ENCODE measurements at regions not wholly inside any gene's neighbourhood (a gene's known extent, or its start where the extent isn't known, plus 50 kb on each side); places are given as distances from the start of the nearest gene placed in this dataset.

GRCh38 chr15:35737441-35737840 is 191.5 kb upstream of the DPH6 start:
- no peak for TF ChIP-seq ELK1 (IDR thresholded peaks at IDR 0.05; ENCODE audit: borderline replicate concordance, low read depth, low read length)
- no peak for TF ChIP-seq CTCF (conservative IDR thresholded peaks at IDR 0.05; ENCODE audit: low read depth, low read length)
- no peak for TF ChIP-seq RAD21 (IDR thresholded peaks at IDR 0.05; ENCODE audit: low read length)
- TF ChIP-seq POLR2A (IDR thresholded peaks at IDR 0.05; ENCODE audit: low read depth, low read length) = no peak
- no peak for TF ChIP-seq RCOR1 (IDR thresholded peaks at IDR 0.05; ENCODE audit: insufficient replicate concordance, low read length)
- no peak for TF ChIP-seq BHLHE40 (IDR thresholded peaks at IDR 0.05; ENCODE audit: low read depth, low read length)
- TF ChIP-seq USF2 (IDR thresholded peaks at IDR 0.05; ENCODE audit: low read depth, low read length) = no peak
- Histone ChIP-seq H3K56ac (ENCODE audit: extremely low read depth, insufficient read depth, low read length) (no peak overlapping the region), H3K4me1 (ENCODE audit: control insufficient read depth, insufficient read depth, low read length) (no peaks in the 10 kb centered on the region), H3K18ac (ENCODE audit: low read depth, low read length) (peak overlapping the region; percentile 46; the same call in 1 of the 2 replicates), H3K14ac (replicated peaks; ENCODE audit: low read depth, low read length) (peak overlapping the region; percentile 65; the same call in 1 of the 2 replicates), H4K5ac (ENCODE audit: low read depth, low read length) (peak overlapping the region; percentile 43; the same call in 1 of the 2 replicates), H3K4me3 (ENCODE audit: insufficient read depth, low read depth, low read length) (no peak overlapping the region), H3K23ac (ENCODE audit: low read depth, low read length) (no peak overlapping the region), H3K27ac (ENCODE audit: insufficient read depth, low read length) (no peak overlapping the region), H2AK9ac (replicated peaks; ENCODE audit: low read depth, low read length, poor library complexity) (no peak overlapping the region), H3K79me1 (ENCODE audit: low read depth in 1 of 2, low read length in 2 of 2) (no peaks in the 10 kb centered on the region), H2AK5ac (ENCODE audit: low read depth, low read length) (no peak overlapping the region), H3K4ac (ENCODE audit: low read depth, low read length) (no peak overlapping the region), H3K9me1 (ENCODE audit: insufficient read depth, low read length) (no peaks in the 10 kb centered on the region), H2BK120ac (ENCODE audit: low read depth, low read length) (peak overlapping the region; percentile 64; the same call in 1 of the 2 replicates), H3K27me3 (ENCODE audit: control insufficient read depth, insufficient read depth, low read length) (no peaks in the 10 kb centered on the region), H3K9me3 (ENCODE audit: control insufficient read depth, insufficient read depth, low read length) (no peaks in the 10 kb centered on the region), H3K4me2 (ENCODE audit: low read depth, low read length) (no peak overlapping the region), H2BK15ac (ENCODE audit: low read depth, low read length) (no peak overlapping the region; the same call in 2 of the 3 replicates), H2BK5ac (ENCODE audit: low read depth, low read length, poor library complexity, severe bottlenecking) (no peak overlapping the region), H4K91ac (ENCODE audit: insufficient read depth, low read depth, low read length) (no peak overlapping the region), H3K36me3 (ENCODE audit: control insufficient read depth, insufficient read depth, low read length) (no peaks in the 10 kb centered on the region), H4K8ac (ENCODE audit: low read depth in 2 of 2, low read length in 2 of 2) (peak overlapping the region in 1 of 2 experiments; percentile 59; a peak in 1 of 4 replicates), H2BK20ac (ENCODE audit: low read depth, low read length) (0 out of 2 replicates have a peak overlapping the region, but pooled peaks have one; percentile 39), H2AFZ (replicated peaks; ENCODE audit: low read length, poor library complexity) (no peak overlapping the region), H3K9ac (ENCODE audit: low read depth, low read length) (no peak overlapping the region), H4K20me1 (ENCODE audit: insufficient read depth, low read length) (no peaks in the 10 kb centered on the region)
- no TSS peak for BruUV-seq (replicated peaks)
- ChIA-PET POLR2A (ENCODE audit: unreplicated experiment) (interaction anchor here (0.5 kb wide), 1 partner anchor 464 kb away, joined by 7 read pairs; no protein-coding TSS in a partner anchor), CTCF (no interaction called here)
- ATAC-seq (ENCODE audit: low read depth) = no peak
- in situ Hi-C loops (cut with MboI; ENCODE audit: low sequenced_read_pairs) = no loop called here
- intact Hi-C loops (cut with micrococcal nuclease) = loop anchor here (5.0 kb wide), 1 partner anchor 190 kb away; the partner anchor contains the start of gene DPH6
- dilution Hi-C loops (cut with HindIII; ENCODE audit: low sequenced_read_pairs, unreplicated experiment) = no loop called here
- no CpG with 5 or more reads among the region's 2 CpGs for WGBS, 2 experiments (ENCODE audit: extremely low coverage in 2 of 2, insufficient read length in 1 of 2)
- peak; percentile 33 for DNase-seq

All from IMR-90 (cell line).